ENCODE measurements at regions not wholly inside any gene's neighbourhood (a gene's known extent, or its start where the extent isn't known, plus 50 kb on each side); places are given as distances from the start of the nearest gene placed in this dataset.

DNA sequence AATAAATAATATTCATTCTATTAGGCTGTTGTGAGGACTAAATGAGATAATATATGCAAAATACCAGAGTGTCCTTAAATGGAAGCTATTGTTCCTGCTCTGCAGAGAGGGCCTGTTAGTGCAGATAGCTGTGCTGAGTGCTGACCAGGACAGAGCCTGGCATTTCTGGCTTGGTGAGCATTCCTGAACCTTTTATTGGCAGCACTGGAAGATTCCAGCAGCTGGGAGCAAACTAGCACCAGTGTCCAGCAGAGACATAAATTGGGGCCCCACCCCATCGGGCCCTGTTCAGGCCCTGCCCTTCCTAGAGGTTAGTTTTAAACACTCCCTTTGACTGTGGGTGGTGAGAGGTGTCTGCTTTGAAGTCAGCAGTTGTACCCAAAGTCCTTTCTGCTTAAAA is 85.9 kb upstream of the GADD45A start:
- TF ChIP-seq, protein P1, sequence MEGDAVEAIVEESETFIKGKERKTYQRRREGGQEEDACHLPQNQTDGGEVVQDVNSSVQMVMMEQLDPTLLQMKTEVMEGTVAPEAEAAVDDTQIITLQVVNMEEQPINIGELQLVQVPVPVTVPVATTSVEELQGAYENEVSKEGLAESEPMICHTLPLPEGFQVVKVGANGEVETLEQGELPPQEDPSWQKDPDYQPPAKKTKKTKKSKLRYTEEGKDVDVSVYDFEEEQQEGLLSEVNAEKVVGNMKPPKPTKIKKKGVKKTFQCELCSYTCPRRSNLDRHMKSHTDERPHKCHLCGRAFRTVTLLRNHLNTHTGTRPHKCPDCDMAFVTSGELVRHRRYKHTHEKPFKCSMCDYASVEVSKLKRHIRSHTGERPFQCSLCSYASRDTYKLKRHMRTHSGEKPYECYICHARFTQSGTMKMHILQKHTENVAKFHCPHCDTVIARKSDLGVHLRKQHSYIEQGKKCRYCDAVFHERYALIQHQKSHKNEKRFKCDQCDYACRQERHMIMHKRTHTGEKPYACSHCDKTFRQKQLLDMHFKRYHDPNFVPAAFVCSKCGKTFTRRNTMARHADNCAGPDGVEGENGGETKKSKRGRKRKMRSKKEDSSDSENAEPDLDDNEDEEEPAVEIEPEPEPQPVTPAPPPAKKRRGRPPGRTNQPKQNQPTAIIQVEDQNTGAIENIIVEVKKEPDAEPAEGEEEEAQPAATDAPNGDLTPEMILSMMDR (IDR thresholded peaks at IDR 0.05): no peak
- no peak for TF ChIP-seq POLR2AphosphoS5 (IDR thresholded peaks at IDR 0.05)

Measured in sigmoid colon (tissue), 4 donors.